Loucy (cell line): ENCODE measurements at regions not wholly inside any gene's neighbourhood (a gene's known extent, or its start where the extent isn't known, plus 50 kb on each side); places are given as distances from the start of the nearest gene placed in this dataset.

Experiments
- H2AFZ ChIP-seq: fragments of 200-600 bp; sonication (generic); 2 replicates; pipeline ENCODE4 v1.6.0; 2016; ENCODE audit warnings: antibody characterized with exemption, mild to moderate bottlenecking, low read length, moderate library complexity
- H3F3A ChIP-seq: fragments of 200-600 bp; 2 replicates; pipeline ENCODE4 v1.6.0; 2016; ENCODE audit warnings: antibody characterized with exemption, low read depth, mild to moderate bottlenecking
- H3K27me3 ChIP-seq: fragments of 200-600 bp; sonication (generic); 2 replicates; pipeline ENCODE4 v1.6.1; 2014; ENCODE audit warnings: low read length, mild to moderate bottlenecking; ENCODE audit not compliant: insufficient read depth, poor library complexity, severe bottlenecking
- H3K36me3 ChIP-seq: fragments of 200-600 bp; sonication (generic); 2 replicates; pipeline ENCODE4 v1.6.1; 2016; ENCODE audit warnings: low read length; ENCODE audit not compliant: insufficient read depth
- H3K4me1 ChIP-seq: fragments of 200-600 bp; sonication (generic); 2 replicates; pipeline ENCODE4 v1.5.1; 2014; ENCODE audit warnings: low read length, mild to moderate bottlenecking; ENCODE audit not compliant: insufficient read depth, poor library complexity, severe bottlenecking
- H3K4me2 ChIP-seq: fragments of 200-600 bp; sonication (generic); 2 replicates; pipeline ENCODE4 v1.6.0; 2014; ENCODE audit warnings: antibody characterized with exemption, low read length, low read depth, mild to moderate bottlenecking; ENCODE audit not compliant: poor library complexity, severe bottlenecking
- H3K4me3 ChIP-seq: fragments of 200-600 bp; sonication (generic); 2 replicates; pipeline ENCODE4 v1.5.1; 2014; ENCODE audit warnings: low read length, mild to moderate bottlenecking, mixed read lengths; ENCODE audit not compliant: poor library complexity, severe bottlenecking
- H3K79me2 ChIP-seq: fragments of 200-600 bp; sonication (generic); 2 replicates; pipeline ENCODE4 v1.6.1; 2014; ENCODE audit warnings: low read length; ENCODE audit not compliant: insufficient read depth
- H3K9ac ChIP-seq: fragments of 200-600 bp; sonication (generic); 2 replicates; pipeline ENCODE4 v1.6.0; 2014; ENCODE audit warnings: mild to moderate bottlenecking, low read depth, low read length, moderate library complexity; ENCODE audit not compliant: poor library complexity, severe bottlenecking
- H3K9me2 ChIP-seq: fragments of 200-600 bp; sonication (generic); replicated peaks from 2 replicates; pipeline ENCODE4 v1.6.1; 2016; ENCODE audit warnings: low read depth, low read length, mixed read lengths
- H3K9me3 ChIP-seq: fragments of 200-600 bp; sonication (generic); 2 replicates; pipeline ENCODE4 v1.6.1; 2014; ENCODE audit warnings: mild to moderate bottlenecking, antibody characterized with exemption, low read length, low read depth; ENCODE audit not compliant: insufficient read depth
- H4K20me1 ChIP-seq: fragments of 200-600 bp; sonication (generic); 2 replicates; pipeline ENCODE4 v1.6.0; 2014; ENCODE audit warnings: antibody characterized with exemption, low read length, mild to moderate bottlenecking; ENCODE audit not compliant: insufficient read depth, poor library complexity, severe bottlenecking
- EZH2phosphoT487 ChIP-seq: fragments of 200-600 bp; IDR thresholded peaks from 2 replicates; pipeline ENCODE4 v1.6.1; 2018; ENCODE audit warnings: antibody characterized with exemption, mild to moderate bottlenecking, moderate library complexity, borderline replicate concordance
- TF ChIP-seq, protein P1 (sequence below): fragments of 200-600 bp; sonication (generic); conservative IDR thresholded peaks from 2 replicates; pipeline ENCODE4 v1.5.1; 2014; ENCODE audit warnings: mild to moderate bottlenecking, antibody characterized with exemption, low read length

DNA sequence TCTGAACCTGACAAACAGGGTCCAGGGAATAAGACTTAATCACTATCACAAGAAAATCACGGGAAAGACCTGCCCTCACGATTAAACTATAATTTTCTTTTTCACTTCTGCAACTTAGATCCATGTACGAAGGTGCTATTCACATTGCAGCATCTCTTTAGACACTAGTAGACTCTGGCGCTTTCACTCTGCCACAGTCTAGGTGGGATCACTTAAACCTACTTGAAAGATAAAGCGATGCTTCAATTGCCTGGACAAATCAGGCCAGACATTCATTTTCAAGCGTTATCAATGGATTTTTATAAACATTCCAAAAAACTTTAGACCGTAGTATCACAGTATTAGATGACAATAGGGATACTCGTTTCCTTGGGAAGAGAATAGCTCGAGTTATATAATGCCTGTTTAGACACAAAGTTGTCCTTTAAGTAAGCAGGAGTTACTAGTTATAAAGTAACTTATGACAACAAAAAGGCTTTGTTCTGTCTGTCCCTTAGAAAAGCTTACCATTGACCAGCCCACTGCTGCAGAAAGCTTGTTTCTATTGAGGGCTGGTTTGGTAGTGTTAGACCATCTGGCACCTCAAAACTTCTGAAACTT lies 367.3 kb downstream of the UTRN start:
- Histone ChIP-seq H3K79me2 (no peaks in the 10 kb centered on the region; the same call in 1 of the 2 replicates), H3K9ac (no peak overlapping the region), H4K20me1 (no peaks in the 10 kb centered on the region), H3K36me3 (no peaks in the 10 kb centered on the region), H3K9me3 (no peaks in the 10 kb centered on the region), H3K9me2 (no peaks in the 10 kb centered on the region), H3K4me3 (no peak overlapping the region), H3K4me2 (no peak overlapping the region), H2AFZ (no peak overlapping the region), H3K4me1 (no peaks in the 10 kb centered on the region), H3F3A (no peaks in the 10 kb centered on the region), H3K27me3 (no peaks in the 10 kb centered on the region)
- no peak for TF ChIP-seq EZH2phosphoT487
- TF ChIP-seq, protein P1, sequence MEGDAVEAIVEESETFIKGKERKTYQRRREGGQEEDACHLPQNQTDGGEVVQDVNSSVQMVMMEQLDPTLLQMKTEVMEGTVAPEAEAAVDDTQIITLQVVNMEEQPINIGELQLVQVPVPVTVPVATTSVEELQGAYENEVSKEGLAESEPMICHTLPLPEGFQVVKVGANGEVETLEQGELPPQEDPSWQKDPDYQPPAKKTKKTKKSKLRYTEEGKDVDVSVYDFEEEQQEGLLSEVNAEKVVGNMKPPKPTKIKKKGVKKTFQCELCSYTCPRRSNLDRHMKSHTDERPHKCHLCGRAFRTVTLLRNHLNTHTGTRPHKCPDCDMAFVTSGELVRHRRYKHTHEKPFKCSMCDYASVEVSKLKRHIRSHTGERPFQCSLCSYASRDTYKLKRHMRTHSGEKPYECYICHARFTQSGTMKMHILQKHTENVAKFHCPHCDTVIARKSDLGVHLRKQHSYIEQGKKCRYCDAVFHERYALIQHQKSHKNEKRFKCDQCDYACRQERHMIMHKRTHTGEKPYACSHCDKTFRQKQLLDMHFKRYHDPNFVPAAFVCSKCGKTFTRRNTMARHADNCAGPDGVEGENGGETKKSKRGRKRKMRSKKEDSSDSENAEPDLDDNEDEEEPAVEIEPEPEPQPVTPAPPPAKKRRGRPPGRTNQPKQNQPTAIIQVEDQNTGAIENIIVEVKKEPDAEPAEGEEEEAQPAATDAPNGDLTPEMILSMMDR, result no peak

DNA sequence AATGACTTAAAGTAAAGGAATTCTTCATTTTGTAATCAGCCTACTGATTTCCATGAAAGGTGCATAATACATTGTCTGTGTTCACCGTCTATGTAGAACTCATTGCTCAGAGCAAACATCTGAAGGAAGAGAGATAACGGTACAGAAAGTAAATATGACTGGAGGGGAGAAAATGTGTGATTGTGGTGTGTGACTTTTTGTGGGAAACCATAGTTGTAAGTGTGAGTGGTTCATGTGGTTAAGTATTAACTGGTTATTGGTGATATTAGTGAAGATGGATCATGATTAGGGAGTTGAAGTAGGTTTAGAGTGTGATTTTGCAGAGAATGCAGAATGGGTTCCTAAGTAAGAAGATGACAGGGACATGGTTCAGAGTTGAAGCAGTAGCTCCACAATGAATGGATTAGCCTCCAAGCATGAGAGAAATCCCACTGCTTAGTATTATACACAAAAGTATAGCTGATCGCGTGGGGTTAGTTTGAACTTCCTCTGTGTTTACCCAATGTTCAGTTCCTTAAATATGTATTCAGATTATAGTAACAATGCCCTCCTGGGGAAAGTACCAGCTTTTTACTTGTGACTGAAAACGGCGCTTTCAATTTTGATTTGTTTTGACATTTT lies 368.9 kb downstream of the UTRN start:
- no peaks in the 10 kb centered on the region; the same call in 1 of the 2 replicates for H3K79me2 ChIP-seq
- no peak overlapping the region for H3K4me3 ChIP-seq
- no peaks in the 10 kb centered on the region for H3K27me3 ChIP-seq
- no peaks in the 10 kb centered on the region for H3K9me2 ChIP-seq
- no peak overlapping the region for H2AFZ ChIP-seq
- H3K4me2 ChIP-seq, result no peak overlapping the region
- no peaks in the 10 kb centered on the region for H3K36me3 ChIP-seq
- no peak overlapping the region for H3K9ac ChIP-seq
- no peaks in the 10 kb centered on the region for H3K9me3 ChIP-seq
- no peaks in the 10 kb centered on the region for H3F3A ChIP-seq
- no peaks in the 10 kb centered on the region for H4K20me1 ChIP-seq
- peaks cover 3% of the 10 kb centered on the region for H3K4me1 ChIP-seq
- no peak for TF ChIP-seq EZH2phosphoT487
- TF ChIP-seq, protein P1, result no peak

DNA sequence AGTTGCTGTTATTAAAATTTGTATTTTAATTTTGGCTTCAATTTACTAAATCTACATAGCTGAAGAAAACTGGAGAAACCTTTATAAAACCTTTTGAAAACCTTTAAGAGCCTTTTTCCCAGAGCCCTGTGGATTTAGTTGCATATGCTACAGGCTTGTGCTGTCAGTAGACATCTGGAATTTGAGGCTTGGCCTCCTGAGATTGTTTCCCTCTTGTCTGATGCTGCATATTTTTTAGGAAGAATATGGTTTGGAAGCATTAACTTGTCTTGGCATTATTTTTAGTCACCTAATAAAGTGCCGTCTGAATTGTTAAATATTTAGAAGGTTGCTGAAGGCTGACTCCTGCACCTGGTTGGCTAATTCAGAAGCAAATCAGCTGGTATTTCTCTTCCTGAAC lies 369.4 kb downstream of the UTRN start:
- no peaks in the 10 kb centered on the region for H3K9me2 ChIP-seq
- H4K20me1 ChIP-seq, result no peaks in the 10 kb centered on the region
- no peaks in the 10 kb centered on the region for H3K36me3 ChIP-seq
- no peaks in the 10 kb centered on the region for H3F3A ChIP-seq
- H3K4me1 ChIP-seq, result peaks cover 8% of the 10 kb centered on the region
- no peak overlapping the region for H3K9ac ChIP-seq
- H2AFZ ChIP-seq, result no peak overlapping the region
- H3K9me3 ChIP-seq, result no peaks in the 10 kb centered on the region
- H3K27me3 ChIP-seq, result no peaks in the 10 kb centered on the region
- H3K4me2 ChIP-seq, result no peak overlapping the region
- H3K79me2 ChIP-seq, result peaks cover 1% of the 10 kb centered on the region; the same call in 1 of the 2 replicates
- H3K4me3 ChIP-seq, result no peak overlapping the region
- TF ChIP-seq EZH2phosphoT487, result no peak
- TF ChIP-seq, protein P1, result no peak
